WTC11 (cell line): ENCODE measurements at regions not wholly inside any gene's neighbourhood (a gene's known extent, or its start where the extent isn't known, plus 50 kb on each side); places are given as distances from the start of the nearest gene placed in this dataset.

Experiments
- ATF3 ChIP-seq: sonication (generic); formaldehyde crosslinking; conservative IDR thresholded peaks from 2 replicates; pipeline ENCODE4 v1.8.1; 2022; ENCODE audit warnings: mild to moderate bottlenecking, missing genetic modification reagents
- CTCF ChIP-seq: fragments of 200-600 bp; IDR thresholded peaks from 2 replicates; pipeline ENCODE4 v1.8.0; 2022; ENCODE audit warnings: antibody characterized with exemption
- E2F1 ChIP-seq: sonication (generic); formaldehyde crosslinking; IDR thresholded peaks from 2 replicates; pipeline ENCODE4 v1.8.0; 2022; ENCODE audit warnings: mild to moderate bottlenecking, missing genetic modification reagents
- FOXJ3 ChIP-seq: sonication (generic); formaldehyde crosslinking; IDR thresholded peaks from 2 replicates; pipeline ENCODE4 v1.9.0; 2021; ENCODE audit warnings: missing genetic modification reagents, mild to moderate bottlenecking, borderline replicate concordance
- IRF1 ChIP-seq: sonication (generic); formaldehyde crosslinking; IDR thresholded peaks from 2 replicates; pipeline ENCODE4 v1.8.0; 2023; ENCODE audit warnings: missing genetic modification reagents
- MAX ChIP-seq: sonication (generic); formaldehyde crosslinking; IDR thresholded peaks from 2 replicates; pipeline ENCODE4 v1.8.0; 2022; ENCODE audit warnings: mild to moderate bottlenecking, missing genetic modification reagents
- NR3C1 ChIP-seq: sonication (generic); formaldehyde crosslinking; conservative IDR thresholded peaks from 2 replicates; pipeline ENCODE4 v1.8.1; 2023; ENCODE audit warnings: low read depth, mild to moderate bottlenecking, missing genetic modification reagents
- OVOL2 ChIP-seq: fragments of 250-450 bp; sonication (Bioruptor Pico); IDR thresholded peaks from 2 replicates; pipeline ENCODE4 v1.9.0; 2021; ENCODE audit warnings: mild to moderate bottlenecking, borderline replicate concordance
- SMAD3 ChIP-seq: sonication (generic); formaldehyde crosslinking; IDR thresholded peaks from 2 replicates; pipeline ENCODE4 v1.8.0; 2022; ENCODE audit warnings: missing genetic modification reagents, mild to moderate bottlenecking, borderline replicate concordance
- TCF7 ChIP-seq: sonication (generic); formaldehyde crosslinking; IDR thresholded peaks from 2 replicates; pipeline ENCODE4 v1.8.0; 2022; ENCODE audit warnings: mild to moderate bottlenecking, low read depth, missing genetic modification reagents, moderate library complexity
- ZNF281 ChIP-seq: sonication (generic); formaldehyde crosslinking; IDR thresholded peaks from 2 replicates; pipeline ENCODE4 v1.8.0; 2023; ENCODE audit warnings: mild to moderate bottlenecking, missing genetic modification reagents

GRCh38 chr2:234133004-234133403 lies 82.5 kb downstream of the SPP2 start:
- TF ChIP-seq CTCF (no peak), E2F1 (CRISPR knock-in tag) (no peak), OVOL2 (CRISPR knock-in tag) (no peak), ZNF281 (no peak), MAX (no peak), TCF7 (CRISPR knock-in tag) (no peak), FOXJ3 (CRISPR knock-in tag) (no peak), ATF3 (CRISPR knock-in tag) (no peak), IRF1 (CRISPR knock-in tag) (no peak), NR3C1 (no peak), SMAD3 (no peak)
